OCI-LY1 (cell line): ENCODE measurements at regions not wholly inside any gene's neighbourhood (a gene's known extent, or its start where the extent isn't known, plus 50 kb on each side); places are given as distances from the start of the nearest gene placed in this dataset.

Experiments
- EZH2 ChIP-seq: fragments of 200-600 bp; sonication (generic), shearing (Covaris generic); IDR thresholded peaks from 2 replicates; pipeline ENCODE4 v1.8.0; 2017; ENCODE audit warnings: borderline replicate concordance, mixed run types, mild to moderate bottlenecking, antibody characterized with exemption, low read length, moderate library complexity, mixed read lengths
- TF ChIP-seq, protein P1 (sequence below): fragments of 200-600 bp; sonication (generic), shearing (Covaris generic); IDR thresholded peaks from 2 replicates; pipeline ENCODE4 v1.5.1; 2017; ENCODE audit warnings: mild to moderate bottlenecking, antibody characterized with exemption, low read length, moderate library complexity, mixed read lengths

DNA sequence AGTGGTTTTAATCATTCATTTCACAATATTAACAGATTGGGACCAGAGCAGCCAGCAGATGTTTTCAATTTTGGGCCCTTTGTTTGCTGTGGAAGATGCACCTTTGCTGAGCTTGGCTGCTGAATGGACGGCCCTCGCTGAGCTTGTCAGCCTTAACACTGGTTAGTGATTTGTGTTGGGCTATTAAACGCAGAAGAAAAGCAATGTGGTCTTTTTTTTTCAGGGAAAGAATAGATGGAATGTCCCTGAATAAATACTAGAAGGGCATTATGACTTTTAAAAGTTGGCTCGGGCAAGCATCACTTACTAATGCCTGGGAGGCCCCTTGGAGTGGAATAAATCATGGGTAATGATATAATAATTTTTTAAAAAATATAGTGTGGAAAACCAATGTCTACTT lies 297.0 kb downstream of the MAP2K6 start:
- TF ChIP-seq, protein P1, sequence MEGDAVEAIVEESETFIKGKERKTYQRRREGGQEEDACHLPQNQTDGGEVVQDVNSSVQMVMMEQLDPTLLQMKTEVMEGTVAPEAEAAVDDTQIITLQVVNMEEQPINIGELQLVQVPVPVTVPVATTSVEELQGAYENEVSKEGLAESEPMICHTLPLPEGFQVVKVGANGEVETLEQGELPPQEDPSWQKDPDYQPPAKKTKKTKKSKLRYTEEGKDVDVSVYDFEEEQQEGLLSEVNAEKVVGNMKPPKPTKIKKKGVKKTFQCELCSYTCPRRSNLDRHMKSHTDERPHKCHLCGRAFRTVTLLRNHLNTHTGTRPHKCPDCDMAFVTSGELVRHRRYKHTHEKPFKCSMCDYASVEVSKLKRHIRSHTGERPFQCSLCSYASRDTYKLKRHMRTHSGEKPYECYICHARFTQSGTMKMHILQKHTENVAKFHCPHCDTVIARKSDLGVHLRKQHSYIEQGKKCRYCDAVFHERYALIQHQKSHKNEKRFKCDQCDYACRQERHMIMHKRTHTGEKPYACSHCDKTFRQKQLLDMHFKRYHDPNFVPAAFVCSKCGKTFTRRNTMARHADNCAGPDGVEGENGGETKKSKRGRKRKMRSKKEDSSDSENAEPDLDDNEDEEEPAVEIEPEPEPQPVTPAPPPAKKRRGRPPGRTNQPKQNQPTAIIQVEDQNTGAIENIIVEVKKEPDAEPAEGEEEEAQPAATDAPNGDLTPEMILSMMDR = no peak
- TF ChIP-seq EZH2 = no peak
